ENCODE measurements at regions not wholly inside any gene's neighbourhood (a gene's known extent, or its start where the extent isn't known, plus 50 kb on each side); places are given as distances from the start of the nearest gene placed in this dataset.

- Histone ChIP-seq H3K27me3 (ENCODE audit: insufficient read depth, low read length) (no peaks in the 10 kb centered on the region), H3K4me3 (ENCODE audit: low read depth, low read length, poor library complexity, severe bottlenecking) (no peak overlapping the region), H3K9me2 (ENCODE audit: low read depth, low read length) (no peaks in the 10 kb centered on the region), H3K4me1 (ENCODE audit: insufficient read depth, low read length, severe bottlenecking) (no peaks in the 10 kb centered on the region), H3F3A (ENCODE audit: insufficient read depth, low read length) (no peaks in the 10 kb centered on the region), H3K9ac (ENCODE audit: low read length) (no peak overlapping the region), H3K36me3 (ENCODE audit: insufficient read depth, low read length) (no peaks in the 10 kb centered on the region), H3K9me3 (ENCODE audit: low read length) (no peaks in the 10 kb centered on the region), H3K27ac (ENCODE audit: low read depth, low read length, poor library complexity, severe bottlenecking) (no peak overlapping the region), H2AFZ (ENCODE audit: low read length) (no peak overlapping the region), H4K20me1 (ENCODE audit: insufficient read depth, low read length) (no peaks in the 10 kb centered on the region), H3K4me2 (ENCODE audit: low read length) (no peak overlapping the region), H3K79me2 (ENCODE audit: insufficient read depth, low read length) (no peaks in the 10 kb centered on the region)
- TF ChIP-seq CTCF (IDR thresholded peaks at IDR 0.05; ENCODE audit: low read length) (no peak), EZH2 (IDR thresholded peaks at IDR 0.05; ENCODE audit: borderline replicate concordance, low read length) (no peak)
Measured at GRCh38 chr7:116364469-116364868, 135.1 kb upstream of the CAV2 start.

- Histone ChIP-seq H3K27ac (ENCODE audit: low read depth, low read length, poor library complexity, severe bottlenecking) (no peak overlapping the region), H3K27me3 (ENCODE audit: insufficient read depth, low read length) (no peaks in the 10 kb centered on the region), H3K36me3 (ENCODE audit: insufficient read depth, low read length) (no peaks in the 10 kb centered on the region), H3K9ac (ENCODE audit: low read length) (no peak overlapping the region), H3K9me3 (ENCODE audit: low read length) (no peaks in the 10 kb centered on the region), H3K9me2 (ENCODE audit: low read depth, low read length) (no peaks in the 10 kb centered on the region), H3K4me1 (ENCODE audit: insufficient read depth, low read length, severe bottlenecking) (no peaks in the 10 kb centered on the region), H4K20me1 (ENCODE audit: insufficient read depth, low read length) (no peaks in the 10 kb centered on the region), H3F3A (ENCODE audit: insufficient read depth, low read length) (no peaks in the 10 kb centered on the region), H2AFZ (ENCODE audit: low read length) (no peak overlapping the region), H3K79me2 (ENCODE audit: insufficient read depth, low read length) (no peaks in the 10 kb centered on the region), H3K4me3 (ENCODE audit: low read depth, low read length, poor library complexity, severe bottlenecking) (no peak overlapping the region), H3K4me2 (ENCODE audit: low read length) (no peak overlapping the region)
- TF ChIP-seq EZH2 (IDR thresholded peaks at IDR 0.05; ENCODE audit: borderline replicate concordance, low read length): no peak
- no peak for TF ChIP-seq CTCF (IDR thresholded peaks at IDR 0.05; ENCODE audit: low read length)
Measured at GRCh38 chr7:116365797-116366196, 133.7 kb upstream of the CAV2 start.

GRCh38 chr7:116367171-116367813 lies 132.2 kb upstream of the CAV2 start:
- H3K4me1 ChIP-seq (ENCODE audit: insufficient read depth, low read length, severe bottlenecking): no peaks in the 10 kb centered on the region
- no peaks in the 10 kb centered on the region for H3K9me2 ChIP-seq (ENCODE audit: low read depth, low read length)
- no peaks in the 10 kb centered on the region for H4K20me1 ChIP-seq (ENCODE audit: insufficient read depth, low read length)
- no peak overlapping the region for H2AFZ ChIP-seq (ENCODE audit: low read length)
- H3K27me3 ChIP-seq (ENCODE audit: insufficient read depth, low read length): no peaks in the 10 kb centered on the region
- no peaks in the 10 kb centered on the region for H3F3A ChIP-seq (ENCODE audit: insufficient read depth, low read length)
- H3K9me3 ChIP-seq (ENCODE audit: low read length): no peaks in the 10 kb centered on the region
- no peak overlapping the region for H3K9ac ChIP-seq (ENCODE audit: low read length)
- no peak for TF ChIP-seq EZH2 (IDR thresholded peaks at IDR 0.05; ENCODE audit: borderline replicate concordance, low read length)
- TF ChIP-seq CTCF (IDR thresholded peaks at IDR 0.05; ENCODE audit: low read length): no peak
- H3K79me2 ChIP-seq (ENCODE audit: insufficient read depth, low read length): no peaks in the 10 kb centered on the region
- no peaks in the 10 kb centered on the region; the same call in 1 of the 2 replicates for H3K36me3 ChIP-seq (ENCODE audit: insufficient read depth, low read length)
- H3K27ac ChIP-seq (ENCODE audit: low read depth, low read length, poor library complexity, severe bottlenecking): no peak overlapping the region
- no peak overlapping the region for H3K4me3 ChIP-seq (ENCODE audit: low read depth, low read length, poor library complexity, severe bottlenecking)
- no peak overlapping the region for H3K4me2 ChIP-seq (ENCODE audit: low read length)
